T47D (cell line): ENCODE measurements at regions not wholly inside any gene's neighbourhood (a gene's known extent, or its start where the extent isn't known, plus 50 kb on each side); places are given as distances from the start of the nearest gene placed in this dataset.

Experiments
- DNase-seq, 2 experiments: peaks; one replicate each; pipeline versions ENCODE4 v3.0.0 to v3.0.0-alpha.2; 2011 to 2012; ENCODE audit warnings: low read depth in 1 of 2, low spot score in 1 of 2
- JUND ChIP-seq: IDR thresholded peaks from 2 replicates; pipeline ENCODE4 v1.6.1; 2012; ENCODE audit warnings: low read depth
- in situ Hi-C: cut with HindIII; loops from 2 replicates; pipeline ENCODE4 v1.10.0; 2016; ENCODE audit warnings: low sequenced_read_pairs, low pct_unique_long_range_greater_than_20kb

- in situ Hi-C loops = no loop called here
- no peak for TF ChIP-seq JUND
- DNase-seq = no peak
Measured at GRCh38 chr5:155836089-155836803, 490.7 kb upstream of the SGCD start.

GRCh38 chr5:155838394-155838793 is 488.6 kb upstream of the SGCD start:
- no peak for TF ChIP-seq JUND
- no peak for DNase-seq
- in situ Hi-C loops = no loop called here

- no peak for TF ChIP-seq JUND
- peak; percentile 8 to 79 for DNase-seq
- in situ Hi-C loops = no loop called here
Measured at GRCh38 chr5:155839251-155840037, 487.5 kb upstream of the SGCD start.

- in situ Hi-C loops = no loop called here
- no peak for DNase-seq
- no peak for TF ChIP-seq JUND
Measured at GRCh38 chr5:155844542-155844941, 482.4 kb upstream of the SGCD start.

- in situ Hi-C loops = no loop called here
- DNase-seq = no peak
- no peak for TF ChIP-seq JUND
Measured at GRCh38 chr5:155850370-155850769, 476.6 kb upstream of the SGCD start.

GRCh38 chr5:155866971-155867370 is 460.0 kb upstream of the SGCD start:
- no peak for DNase-seq
- in situ Hi-C loops = no loop called here
- TF ChIP-seq JUND = no peak

- in situ Hi-C loops = no loop called here
- TF ChIP-seq JUND = no peak
Measured at GRCh38 chr5:155867522-155868088, 459.4 kb upstream of the SGCD start.

GRCh38 chr5:155870636-155871035 is 456.3 kb upstream of the SGCD start:
- no peak for TF ChIP-seq JUND
- DNase-seq = no peak
- in situ Hi-C loops = no loop called here

More at GRCh38 chr5:155867522-155868088, 459.4 kb upstream of the SGCD start:
- no peak for DNase-seq

GRCh38 chr5:155871623-155872022 is 455.3 kb upstream of the SGCD start:
- in situ Hi-C loops = no loop called here
- TF ChIP-seq JUND = no peak
- no peak for DNase-seq

- in situ Hi-C loops = no loop called here
- TF ChIP-seq JUND = no peak
- DNase-seq = no peak
Measured at GRCh38 chr5:155872629-155873220, 454.2 kb upstream of the SGCD start.

GRCh38 chr5:155878991-155879575 is 447.9 kb upstream of the SGCD start:
- no peak for DNase-seq
- TF ChIP-seq JUND = no peak
- in situ Hi-C loops = no loop called here

- TF ChIP-seq JUND = no peak
- peak in 1 of 2 experiments; percentile 24 for DNase-seq
- in situ Hi-C loops = no loop called here
Measured at GRCh38 chr5:155884041-155884440, 442.9 kb upstream of the SGCD start.
